ENCODE measurements at regions not wholly inside any gene's neighbourhood (a gene's known extent, or its start where the extent isn't known, plus 50 kb on each side); places are given as distances from the start of the nearest gene placed in this dataset.

- in situ Hi-C loops (cut with MboI; ENCODE audit: low pct_unique_long_range_greater_than_20kb, low sequenced_read_pairs, unreplicated experiment) = no loop called here
- no peak for DNase-seq (ENCODE audit: low spot score)
- no peak for TF ChIP-seq CTCF (IDR thresholded peaks at IDR 0.05; ENCODE audit: extremely low read depth, insufficient read depth, missing control alignments)
Measured at GRCh38 chr1:224498574-224499170, 64.1 kb upstream of the WDR26 start.

- TF ChIP-seq CTCF (IDR thresholded peaks at IDR 0.05; ENCODE audit: extremely low read depth, insufficient read depth, missing control alignments) = no peak
- in situ Hi-C loops (cut with MboI; ENCODE audit: low pct_unique_long_range_greater_than_20kb, low sequenced_read_pairs, unreplicated experiment) = no loop called here
- no peak for DNase-seq (ENCODE audit: low spot score)
Measured at GRCh38 chr1:224499204-224499603, 64.6 kb upstream of the WDR26 start.

GRCh38 chr1:224500796-224501195 is 66.2 kb upstream of the WDR26 start:
- TF ChIP-seq CTCF (IDR thresholded peaks at IDR 0.05; ENCODE audit: extremely low read depth, insufficient read depth, missing control alignments) = no peak
- no peak for DNase-seq (ENCODE audit: low spot score)
- in situ Hi-C loops (cut with MboI; ENCODE audit: low pct_unique_long_range_greater_than_20kb, low sequenced_read_pairs, unreplicated experiment) = no loop called here

- no peak for DNase-seq (ENCODE audit: low spot score)
- TF ChIP-seq CTCF (IDR thresholded peaks at IDR 0.05; ENCODE audit: extremely low read depth, insufficient read depth, missing control alignments) = no peak
- in situ Hi-C loops (cut with MboI; ENCODE audit: low pct_unique_long_range_greater_than_20kb, low sequenced_read_pairs, unreplicated experiment) = no loop called here
Measured at GRCh38 chr1:224501836-224502235, 67.2 kb upstream of the WDR26 start.

- in situ Hi-C loops (cut with MboI; ENCODE audit: low pct_unique_long_range_greater_than_20kb, low sequenced_read_pairs, unreplicated experiment) = no loop called here
- no peak for TF ChIP-seq CTCF (IDR thresholded peaks at IDR 0.05; ENCODE audit: extremely low read depth, insufficient read depth, missing control alignments)
- no peak for DNase-seq (ENCODE audit: low spot score)
Measured at GRCh38 chr1:224502459-224503160, 68.0 kb upstream of the WDR26 start.

- in situ Hi-C loops (cut with MboI; ENCODE audit: low pct_unique_long_range_greater_than_20kb, low sequenced_read_pairs, unreplicated experiment) = no loop called here
- TF ChIP-seq CTCF (IDR thresholded peaks at IDR 0.05; ENCODE audit: extremely low read depth, insufficient read depth, missing control alignments) = peak; percentile 20
Measured at GRCh38 chr1:224503161-224504118, 68.8 kb upstream of the WDR26 start.

More at GRCh38 chr1:224503161-224504118, 68.8 kb upstream of the WDR26 start:
- peak; percentile 90 for DNase-seq (ENCODE audit: low spot score)
